Activated CD8-positive, alpha-beta memory T cell treated with anti-CD3 and anti-CD28 coated beads, Interleukin-2, amount 10 ng/mL, durations not matched to agents 7 days and 5 days (primary cell): ENCODE measurements at regions not wholly inside any gene's neighbourhood (a gene's known extent, or its start where the extent isn't known, plus 50 kb on each side); places are given as distances from the start of the nearest gene placed in this dataset.
"Not testable (repeated sequence)": the region's sequence is repeated elsewhere in the genome, so short reads cannot be mapped to it uniquely, and the experiment has no call there.

ENCODE experiments used
- ATAC-seq: fragments of 150-1000 bp; cut with Tn5 transposase; one replicate; pipeline ENCODE4 v1.10.0; 2021; ENCODE audit warnings: moderate library complexity
- CTCF ChIA-PET: fragments of 350-600 bp; sonication (Branson Sonifier 250); formaldehyde crosslinking; loops from one replicate; lab custom pipeline; 2021; ENCODE audit warnings: antibody characterized with exemption; lab: Charles Lee
- DNase-seq: peaks from one replicate; pipeline ENCODE4 v3.0.0-alpha.2; 2020
- H3K27ac Mint-ChIP-seq: one replicate; pipeline ENCODE4 v1.8.0; 2021; ENCODE audit warnings: mild to moderate bottlenecking, mixed read lengths
- H3K27me3 Mint-ChIP-seq: one replicate; pipeline ENCODE4 v1.8.0; 2021; ENCODE audit warnings: mixed read lengths
- H3K36me3 Mint-ChIP-seq: one replicate; pipeline ENCODE4 v1.8.0; 2021; ENCODE audit warnings: mild to moderate bottlenecking, mixed read lengths
- H3K4me1 Mint-ChIP-seq: one replicate; pipeline ENCODE4 v1.8.0; 2021; ENCODE audit warnings: mixed read lengths
- H3K4me3 Mint-ChIP-seq: one replicate; pipeline ENCODE4 v1.8.0; 2021; ENCODE audit warnings: mild to moderate bottlenecking, moderate library complexity, mixed read lengths
- H3K9me3 Mint-ChIP-seq: one replicate; pipeline ENCODE4 v1.8.0; 2022; ENCODE audit warnings: low read depth, mixed read lengths

- DNase-seq (no peak), ATAC-seq (no peak)
- CTCF ChIA-PET = no interaction called here
- no peak overlapping the region for H3K27ac Mint-ChIP-seq
- H3K27me3 Mint-ChIP-seq = no peaks in the 10 kb centered on the region
- H3K9me3 Mint-ChIP-seq = no peaks in the 10 kb centered on the region
- H3K4me1 Mint-ChIP-seq = no peaks in the 10 kb centered on the region
- H3K4me3 Mint-ChIP-seq = no peak overlapping the region
- no peaks in the 10 kb centered on the region for H3K36me3 Mint-ChIP-seq
Observed at GRCh38 chr19:30854661-30855060, 482.5 kb downstream of the ZNF536 start.

GRCh38 chr19:30854207-30854606, 482.0 kb downstream of the ZNF536 start:
- Mint-ChIP-seq H3K27me3 (no peaks in the 10 kb centered on the region), H3K4me1 (no peaks in the 10 kb centered on the region), H3K4me3 (no peak overlapping the region), H3K27ac (no peak overlapping the region), H3K9me3 (no peaks in the 10 kb centered on the region), H3K36me3 (no peaks in the 10 kb centered on the region)
- CTCF ChIA-PET = no interaction called here
- no peak for ATAC-seq
- no peak for DNase-seq

- Mint-ChIP-seq H3K9me3 (no peaks in the 10 kb centered on the region), H3K4me3 (no peak overlapping the region), H3K27me3 (no peaks in the 10 kb centered on the region), H3K27ac (no peak overlapping the region), H3K36me3 (no peaks in the 10 kb centered on the region), H3K4me1 (no peaks in the 10 kb centered on the region)
- DNase-seq (no peak), ATAC-seq (no peak)
- CTCF ChIA-PET = no interaction called here
Observed at GRCh38 chr19:30853036-30853435, 480.9 kb downstream of the ZNF536 start.

GRCh38 chr19:30852168-30852567, 480.0 kb downstream of the ZNF536 start:
- CTCF ChIA-PET = no interaction called here
- no peaks in the 10 kb centered on the region for H3K4me1 Mint-ChIP-seq
- no peaks in the 10 kb centered on the region for H3K27me3 Mint-ChIP-seq
- no peak overlapping the region for H3K27ac Mint-ChIP-seq
- no peak for DNase-seq
- H3K9me3 Mint-ChIP-seq = no peaks in the 10 kb centered on the region
- no peaks in the 10 kb centered on the region for H3K36me3 Mint-ChIP-seq
- no peak for ATAC-seq
- H3K4me3 Mint-ChIP-seq = no peak overlapping the region

GRCh38 chr19:30851646-30852045, 479.5 kb downstream of the ZNF536 start:
- Mint-ChIP-seq H3K36me3 (no peaks in the 10 kb centered on the region), H3K4me3 (no peak overlapping the region), H3K27ac (no peak overlapping the region), H3K27me3 (no peaks in the 10 kb centered on the region), H3K4me1 (no peaks in the 10 kb centered on the region), H3K9me3 (no peaks in the 10 kb centered on the region)
- CTCF ChIA-PET = no interaction called here
- DNase-seq = no peak
- no peak for ATAC-seq

- no peak overlapping the region for H3K4me3 Mint-ChIP-seq
Observed at GRCh38 chr19:30848636-30849425, 476.6 kb downstream of the ZNF536 start.

GRCh38 chr19:30846102-30846501, 473.9 kb downstream of the ZNF536 start:
- Mint-ChIP-seq H3K36me3 (no peaks in the 10 kb centered on the region), H3K4me3 (no peak overlapping the region), H3K9me3 (no peaks in the 10 kb centered on the region), H3K27me3 (no peaks in the 10 kb centered on the region), H3K27ac (no peak overlapping the region), H3K4me1 (no peaks in the 10 kb centered on the region)
- DNase-seq = no peak
- CTCF ChIA-PET = no interaction called here
- ATAC-seq = no peak

More at GRCh38 chr19:30848636-30849425, 476.6 kb downstream of the ZNF536 start:
- no peaks in the 10 kb centered on the region for H3K4me1 Mint-ChIP-seq
- no peaks in the 10 kb centered on the region for H3K36me3 Mint-ChIP-seq
- ATAC-seq = no peak
- no peaks in the 10 kb centered on the region for H3K9me3 Mint-ChIP-seq
- CTCF ChIA-PET = no interaction called here
- DNase-seq = no peak
- no peak overlapping the region for H3K27ac Mint-ChIP-seq
- no peaks in the 10 kb centered on the region for H3K27me3 Mint-ChIP-seq

GRCh38 chr19:30842926-30843325, 470.7 kb downstream of the ZNF536 start:
- CTCF ChIA-PET = no interaction called here
- DNase-seq (no peak), ATAC-seq (no peak)
- Mint-ChIP-seq H3K9me3 (no peaks in the 10 kb centered on the region), H3K4me1 (no peaks in the 10 kb centered on the region), H3K27ac (no peak overlapping the region), H3K36me3 (no peaks in the 10 kb centered on the region), H3K27me3 (no peaks in the 10 kb centered on the region), H3K4me3 (no peak overlapping the region)

GRCh38 chr19:30841934-30842333, 469.8 kb downstream of the ZNF536 start:
- CTCF ChIA-PET = no interaction called here
- H3K27ac Mint-ChIP-seq = no peak overlapping the region
- no peaks in the 10 kb centered on the region for H3K36me3 Mint-ChIP-seq
- H3K4me3 Mint-ChIP-seq = no peak overlapping the region
- H3K27me3 Mint-ChIP-seq = no peaks in the 10 kb centered on the region
- no peak for ATAC-seq
- no peaks in the 10 kb centered on the region for H3K9me3 Mint-ChIP-seq
- DNase-seq = no peak
- no peaks in the 10 kb centered on the region for H3K4me1 Mint-ChIP-seq

- Mint-ChIP-seq H3K27me3 (no peaks in the 10 kb centered on the region), H3K4me1 (no peaks in the 10 kb centered on the region), H3K9me3 (no peaks in the 10 kb centered on the region), H3K4me3 (no peak overlapping the region), H3K36me3 (no peaks in the 10 kb centered on the region), H3K27ac (no peak overlapping the region)
- DNase-seq (no peak), ATAC-seq (no peak)
- CTCF ChIA-PET = no interaction called here
Observed at GRCh38 chr19:30830875-30831274, 458.7 kb downstream of the ZNF536 start.

- H3K27me3 Mint-ChIP-seq, H3K27ac Mint-ChIP-seq, ATAC-seq, H3K4me1 Mint-ChIP-seq, DNase-seq, CTCF ChIA-PET, H3K36me3 Mint-ChIP-seq, H3K4me3 Mint-ChIP-seq, H3K9me3 Mint-ChIP-seq: not testable (repeated sequence)
Observed at GRCh38 chr19:30825505-30825904, 453.3 kb downstream of the ZNF536 start.

GRCh38 chr19:30824809-30825208, 452.6 kb downstream of the ZNF536 start:
- Mint-ChIP-seq H3K27me3 (no peaks in the 10 kb centered on the region), H3K4me3 (no peak overlapping the region), H3K4me1 (no peaks in the 10 kb centered on the region), H3K9me3 (peaks cover 3% of the 10 kb centered on the region), H3K27ac (no peak overlapping the region), H3K36me3 (no peaks in the 10 kb centered on the region)
- no peak for ATAC-seq
- no peak for DNase-seq
- CTCF ChIA-PET = no interaction called here

- DNase-seq (no peak), ATAC-seq (no peak)
- no peaks in the 10 kb centered on the region for H3K27me3 Mint-ChIP-seq
- H3K9me3 Mint-ChIP-seq = peaks cover 3% of the 10 kb centered on the region
- no peaks in the 10 kb centered on the region for H3K4me1 Mint-ChIP-seq
- H3K4me3 Mint-ChIP-seq = no peak overlapping the region
- no peaks in the 10 kb centered on the region for H3K36me3 Mint-ChIP-seq
- no peak overlapping the region for H3K27ac Mint-ChIP-seq
- CTCF ChIA-PET = no interaction called here
Observed at GRCh38 chr19:30817965-30818567, 445.9 kb downstream of the ZNF536 start.

- ATAC-seq (no peak), DNase-seq (no peak)
- no peak overlapping the region for H3K27ac Mint-ChIP-seq
- H3K27me3 Mint-ChIP-seq = no peaks in the 10 kb centered on the region
- H3K9me3 Mint-ChIP-seq = peaks cover 3% of the 10 kb centered on the region
- no peaks in the 10 kb centered on the region for H3K4me1 Mint-ChIP-seq
- no peaks in the 10 kb centered on the region for H3K36me3 Mint-ChIP-seq
- CTCF ChIA-PET = no interaction called here
- H3K4me3 Mint-ChIP-seq = no peak overlapping the region
Observed at GRCh38 chr19:30817197-30817596, 445.0 kb downstream of the ZNF536 start.
